Endothelial cell of umbilical vein (primary cell): ENCODE measurements at regions not wholly inside any gene's neighbourhood (a gene's known extent, or its start where the extent isn't known, plus 50 kb on each side); places are given as distances from the start of the nearest gene placed in this dataset.

ENCODE experiments used
- BruUV-seq: library from RNA; stranded (reverse); fragments of 400-500 nt; replicated peaks from 2 replicates; lab custom pipeline; 2021; lab: Mats Ljungman, UMichigan
- CTCF ChIA-PET: fragments of 300-600, 350-600 bp; sonication (Branson Sonifier 250); formaldehyde crosslinking; loops from one replicate; lab custom pipeline; 2021; ENCODE audit warnings: antibody characterized with exemption, inconsistent platforms; lab: Charles Lee
- POLR2A ChIA-PET: fragments of 300-600, 350-600 bp; sonication (Branson Sonifier 250); formaldehyde crosslinking; loops from one replicate; lab custom pipeline; 2021; ENCODE audit warnings: antibody characterized with exemption, inconsistent platforms; lab: Charles Lee
- DNase-seq: peaks from one replicate; pipeline ENCODE4 v3.0.0-alpha.2; 2011; ENCODE audit warnings: low read depth, low spot score
- FAIRE-seq: peaks from 2 replicates; lab custom pipeline; 2011; peaks lifted over from hg19 to GRCh38; lab: Jason Lieb, UNC
- H2AFZ ChIP-seq: 2 replicates; pipeline ENCODE4 v1.6.0; 2012; ENCODE audit warnings: low read depth, low read length, control low read depth, inconsistent platforms
- H3K27ac ChIP-seq: 2 replicates; pipeline ENCODE4 v1.5.1; 2011; ENCODE audit warnings: low read depth, mild to moderate bottlenecking, control low read depth, low read length, moderate library complexity; ENCODE audit not compliant: insufficient read depth
- H3K27me3 ChIP-seq, 2 experiments: 2 replicates each; pipeline versions ENCODE4 v1.6.0 to v1.6.1; 2011; ENCODE audit warnings: low read length in 2 of 2, mixed read lengths in 1 of 2; ENCODE audit not compliant: control insufficient read depth in 2 of 2, insufficient read depth in 2 of 2
- H3K36me3 ChIP-seq, 2 experiments: 2 replicates in 1 of 2; 3 replicates in 1 of 2; pipeline ENCODE4 v1.5.1; 2011; ENCODE audit warnings: low read length in 2 of 2, mild to moderate bottlenecking in 1 of 2, moderate library complexity in 1 of 2; ENCODE audit not compliant: control insufficient read depth in 2 of 2, insufficient read depth in 2 of 2; ENCODE audit errors: extremely low read depth in 1 of 2
- H3K4me1 ChIP-seq: 3 replicates; pipeline ENCODE4 v1.5.1; 2011; ENCODE audit warnings: mild to moderate bottlenecking, low read length; ENCODE audit not compliant: control insufficient read depth, insufficient read depth; ENCODE audit errors: extremely low read depth
- H3K4me2 ChIP-seq: 2 replicates; pipeline ENCODE4 v1.6.1; 2011; ENCODE audit warnings: low read length, control low read depth, mixed read lengths; ENCODE audit not compliant: insufficient read depth
- H3K4me3 ChIP-seq, 3 experiments: fragments of 200-600 bp in 1 of 3; sonication (generic), shearing (Covaris generic) in 1 of 3; replicated peaks in 1 of 3; 2 replicates each; pipeline ENCODE4 v1.5.1; 2011 to 2016; ENCODE audit warnings: control low read depth in 3 of 3, low read length in 3 of 3, mild to moderate bottlenecking in 2 of 3, inconsistent platforms in 1 of 3, low read depth in 1 of 3, moderate library complexity in 1 of 3; ENCODE audit not compliant: insufficient read depth in 1 of 3
- H3K79me2 ChIP-seq: 2 replicates; pipeline ENCODE4 v1.6.0; 2012; ENCODE audit warnings: low read length, inconsistent platforms; ENCODE audit not compliant: control insufficient read depth, insufficient read depth
- H3K9ac ChIP-seq: replicated peaks from 2 replicates; pipeline ENCODE3; 2011; ENCODE audit warnings: low read length, control low read depth; ENCODE audit not compliant: insufficient read depth; ENCODE audit errors: extremely low read depth
- H3K9me1 ChIP-seq: replicated peaks from 3 replicates; pipeline ENCODE4 v1.6.0; 2011; ENCODE audit warnings: mild to moderate bottlenecking, low read length; ENCODE audit not compliant: control insufficient read depth, insufficient read depth; ENCODE audit errors: extremely low read depth
- H3K9me3 ChIP-seq: replicated peaks from 2 replicates; pipeline ENCODE4 v1.5.1; 2012; ENCODE audit warnings: low read length, inconsistent platforms; ENCODE audit not compliant: control insufficient read depth, insufficient read depth
- H4K20me1 ChIP-seq: replicated peaks from 2 replicates; pipeline ENCODE3; 2011; ENCODE audit warnings: mild to moderate bottlenecking, low read length; ENCODE audit not compliant: control insufficient read depth, insufficient read depth; ENCODE audit errors: extremely low read depth
- EZH2 ChIP-seq: IDR thresholded peaks from 2 replicates; pipeline ENCODE4 v1.6.1; 2012; ENCODE audit warnings: borderline replicate concordance, low read depth, mild to moderate bottlenecking, moderate library complexity, low read length, inconsistent platforms; ENCODE audit not compliant: severe bottlenecking
- FOS ChIP-seq: IDR thresholded peaks from 2 replicates; pipeline ENCODE4 v1.6.1; 2011; ENCODE audit warnings: mild to moderate bottlenecking, low read length, moderate library complexity, borderline replicate concordance; ENCODE audit not compliant: insufficient read depth
- GATA2 ChIP-seq: IDR thresholded peaks from 2 replicates; pipeline ENCODE4 v1.7.0; 2011; ENCODE audit warnings: low read depth, mild to moderate bottlenecking, moderate library complexity, mixed read lengths, low read length; ENCODE audit not compliant: insufficient read length, insufficient read depth
- JUN ChIP-seq: IDR thresholded peaks from 2 replicates; pipeline ENCODE4 v1.6.1; 2011; ENCODE audit warnings: borderline replicate concordance, low read depth; ENCODE audit not compliant: insufficient read length, insufficient read depth
- MAX ChIP-seq: IDR thresholded peaks from 2 replicates; pipeline ENCODE4 v1.6.1; 2011; ENCODE audit not compliant: insufficient read depth, insufficient read length
- MYC ChIP-seq: IDR thresholded peaks from one replicate; pipeline ENCODE4 v1.6.1; 2011; ENCODE audit warnings: mild to moderate bottlenecking, low read depth, low read length
- POLR2A ChIP-seq: IDR thresholded peaks from 2 replicates; pipeline ENCODE4 v1.6.1; 2012; ENCODE audit warnings: low read depth, mild to moderate bottlenecking, control low read depth, low read length
- POLR2AphosphoS5 ChIP-seq: IDR thresholded peaks from 2 replicates; pipeline ENCODE4 v1.6.1; 2012; ENCODE audit warnings: low read depth, mild to moderate bottlenecking, control low read depth, low read length, moderate library complexity; ENCODE audit not compliant: insufficient read depth
- dilution Hi-C: fragments of 300-500 bp; cut with MboI; formaldehyde crosslinking; loops from one replicate; pipeline ENCODE4 v1.15.0; 2019; ENCODE audit warnings: low sequenced_read_pairs; ENCODE audit not compliant: extremely low pct_ligation_motif_present
- intact Hi-C: fragments of 100-400 bp; cut with micrococcal nuclease; formaldehyde crosslinking; loops from one replicate; pipeline ENCODE4 v1.10.0; 2022
- TF ChIP-seq, protein P1 (sequence below), 2 donors: IDR thresholded peaks; 1 replicate in 1 of 2; 2 replicates in 1 of 2; pipeline ENCODE4 v1.5.1; 2011; ENCODE audit warnings: low read length in 2 of 2, mild to moderate bottlenecking in 2 of 2, moderate library complexity in 2 of 2, control low read depth in 1 of 2, inconsistent platforms in 1 of 2, low read depth in 1 of 2; ENCODE audit not compliant: insufficient read depth in 1 of 2; ENCODE audit errors: extremely low read depth in 1 of 2

- intact Hi-C loops (no loop called here), dilution Hi-C loops (no loop called here)
- no peak for FAIRE-seq
- no peak overlapping the region for H3K27ac ChIP-seq
- H3K4me3 ChIP-seq: no peak overlapping the region
- TF ChIP-seq MYC: no peak
- no peak for TF ChIP-seq EZH2
- TF ChIP-seq POLR2A: no peak
- TF ChIP-seq MAX: no peak
- TF ChIP-seq JUN: no peak
- TF ChIP-seq FOS: no peak
- no peak for TF ChIP-seq GATA2
- TF ChIP-seq, protein P1, sequence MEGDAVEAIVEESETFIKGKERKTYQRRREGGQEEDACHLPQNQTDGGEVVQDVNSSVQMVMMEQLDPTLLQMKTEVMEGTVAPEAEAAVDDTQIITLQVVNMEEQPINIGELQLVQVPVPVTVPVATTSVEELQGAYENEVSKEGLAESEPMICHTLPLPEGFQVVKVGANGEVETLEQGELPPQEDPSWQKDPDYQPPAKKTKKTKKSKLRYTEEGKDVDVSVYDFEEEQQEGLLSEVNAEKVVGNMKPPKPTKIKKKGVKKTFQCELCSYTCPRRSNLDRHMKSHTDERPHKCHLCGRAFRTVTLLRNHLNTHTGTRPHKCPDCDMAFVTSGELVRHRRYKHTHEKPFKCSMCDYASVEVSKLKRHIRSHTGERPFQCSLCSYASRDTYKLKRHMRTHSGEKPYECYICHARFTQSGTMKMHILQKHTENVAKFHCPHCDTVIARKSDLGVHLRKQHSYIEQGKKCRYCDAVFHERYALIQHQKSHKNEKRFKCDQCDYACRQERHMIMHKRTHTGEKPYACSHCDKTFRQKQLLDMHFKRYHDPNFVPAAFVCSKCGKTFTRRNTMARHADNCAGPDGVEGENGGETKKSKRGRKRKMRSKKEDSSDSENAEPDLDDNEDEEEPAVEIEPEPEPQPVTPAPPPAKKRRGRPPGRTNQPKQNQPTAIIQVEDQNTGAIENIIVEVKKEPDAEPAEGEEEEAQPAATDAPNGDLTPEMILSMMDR (IDR thresholded peaks at IDR 0.05; ENCODE audit: extremely low read depth in 1 of 2, insufficient read depth in 1 of 2, low read depth in 1 of 2, low read length in 2 of 2): no peak
- no peak for TF ChIP-seq POLR2AphosphoS5
- no peaks in the 10 kb centered on the region for H3K79me2 ChIP-seq
- H3K9ac ChIP-seq: no peak overlapping the region
- ChIA-PET POLR2A (no interaction called here), CTCF (interaction anchor here (1.4 kb wide), 1 partner anchor 8 kb away, joined by 4 read pairs; no protein-coding TSS in a partner anchor)
- H4K20me1 ChIP-seq: no peaks in the 10 kb centered on the region
- DNase-seq: no peak
- BruUV-seq: no TSS peak
- H3K27me3 ChIP-seq: no peaks in the 10 kb centered on the region
- no peak overlapping the region for H2AFZ ChIP-seq
- no peak overlapping the region for H3K4me2 ChIP-seq
- no peaks in the 10 kb centered on the region for H3K9me1 ChIP-seq
- no peaks in the 10 kb centered on the region for H3K9me3 ChIP-seq
- H3K4me1 ChIP-seq: no peaks in the 10 kb centered on the region
- no peaks in the 10 kb centered on the region for H3K36me3 ChIP-seq
Measured at GRCh38 chr3:82236257-82236656, 474.8 kb upstream of the GBE1 start.
